K562 (cell line): ENCODE measurements at regions not wholly inside any gene's neighbourhood (a gene's known extent, or its start where the extent isn't known, plus 50 kb on each side); places are given as distances from the start of the nearest gene placed in this dataset.

ENCODE experiments used
- CBX1 ChIP-seq: sonication (generic); IDR thresholded peaks from 2 replicates; pipeline ENCODE4 v1.6.1; 2016; ENCODE audit warnings: antibody characterized with exemption, low read depth, mild to moderate bottlenecking
- ETV6 ChIP-seq, 3 experiments: fragments of 150-350 bp in 1 of 3; sonication (generic) in 1 of 3; formaldehyde crosslinking in 1 of 3; IDR thresholded peaks; 2 replicates each; pipeline versions ENCODE4 v1.6.1 to v1.8.0; 2014 to 2022; ENCODE audit warnings: borderline replicate concordance in 2 of 3, low read depth in 2 of 3, antibody characterized with exemption in 1 of 3, low read length in 1 of 3, mild to moderate bottlenecking in 1 of 3, missing genetic modification reagents in 1 of 3
- GABPA ChIP-seq: fragments of 200-800 bp; sonication (Bioruptor generic); conservative IDR thresholded peaks from 2 replicates; pipeline ENCODE4 v1.6.1; 2016; ENCODE audit warnings: low read depth, missing genetic modification characterization, missing compliant biosample characterization
- MAZ ChIP-seq, 2 experiments: fragments of 450-650 bp in 1 of 2; sonication (generic) in 1 of 2; formaldehyde crosslinking; IDR thresholded peaks in 1 of 2; conservative IDR thresholded peaks in 1 of 2; 2 replicates each; pipeline versions ENCODE4 v1.4.0 to v1.5.0; 2020; ENCODE audit warnings: mild to moderate bottlenecking in 1 of 2, missing genetic modification reagents in 1 of 2
- POLR2A ChIP-seq: fragments of 450-650 bp; conservative IDR thresholded peaks from 2 replicates; pipeline ENCODE4 v1.6.1; 2016
- PTBP1 ChIP-seq: fragments of 200-400 bp; formaldehyde crosslinking; IDR thresholded peaks from 2 replicates; pipeline ENCODE4 v1.6.1; 2017; ENCODE audit warnings: low read depth, low read length
- PTTG1 ChIP-seq: fragments of 450-650 bp; IDR thresholded peaks from 2 replicates; pipeline ENCODE4 v1.6.1; 2016; ENCODE audit warnings: low read depth, mild to moderate bottlenecking, missing genetic modification characterization, missing compliant biosample characterization
- RAD21 ChIP-seq, 2 experiments: fragments of 250-450 bp in 1 of 2; fragments of 450-650 bp in 1 of 2; sonication (Bioruptor Pico) in 1 of 2; formaldehyde crosslinking in 1 of 2; IDR thresholded peaks in 1 of 2; conservative IDR thresholded peaks in 1 of 2; 2 replicates each; pipeline versions ENCODE4 v1.4.0 to v1.8.0; 2020 to 2022; ENCODE audit warnings: mild to moderate bottlenecking in 2 of 2, moderate library complexity in 1 of 2
- SRF ChIP-seq, 2 experiments: fragments of 250-450, 450-650 bp in 1 of 2; sonication (Bioruptor Pico) in 1 of 2; sonication (generic) in 1 of 2; formaldehyde crosslinking; IDR thresholded peaks; 2 replicates each; pipeline versions ENCODE4 v1.5.0 to v1.5.1; 2020 to 2022; ENCODE audit warnings: mild to moderate bottlenecking in 1 of 2, missing genetic modification reagents in 1 of 2
- TRIM24 ChIP-seq, 2 experiments: fragments of 450-650 bp; IDR thresholded peaks; 2 replicates each; pipeline ENCODE4 v1.6.1; 2016
- ZKSCAN8 ChIP-seq: fragments of 200-800 bp; sonication (Bioruptor generic); IDR thresholded peaks from 2 replicates; pipeline ENCODE4 v1.6.1; 2016; ENCODE audit warnings: missing genetic modification characterization, missing compliant biosample characterization
- TF ChIP-seq, protein P1 (sequence below): sonication (generic); formaldehyde crosslinking; IDR thresholded peaks from 2 replicates; pipeline ENCODE4 v1.8.1; 2022; ENCODE audit warnings: missing genetic modification reagents
- TF ChIP-seq, protein P2 (sequence below): sonication (generic); formaldehyde crosslinking; IDR thresholded peaks from 2 replicates; pipeline ENCODE4 v1.8.0; 2022; ENCODE audit warnings: missing genetic modification reagents, mild to moderate bottlenecking, borderline replicate concordance

DNA sequence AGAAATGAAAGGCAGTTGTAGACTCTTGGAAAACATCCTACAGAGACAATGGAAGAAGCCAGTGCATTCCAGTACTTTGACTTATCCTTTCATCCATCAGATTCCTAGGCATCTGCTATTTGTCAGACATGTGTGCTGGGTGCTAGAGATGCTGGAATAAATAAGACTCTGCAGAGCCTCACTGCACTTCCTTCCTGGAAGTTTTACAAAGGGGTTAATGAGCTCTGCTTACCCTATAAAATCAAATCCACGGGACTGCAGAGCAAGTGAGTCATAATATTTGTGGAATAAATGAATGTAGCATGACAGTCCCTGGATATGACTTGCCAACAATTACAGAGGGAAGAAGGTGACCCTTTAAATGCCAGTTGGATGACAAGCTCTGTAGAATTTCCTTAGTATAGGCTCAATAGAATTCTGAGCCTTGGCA, 52.7 kb upstream of the NPAS2 start:
- TF ChIP-seq CBX1: no peak
- TF ChIP-seq ETV6 (IDR thresholded peaks at IDR 0.05; ENCODE audit: borderline replicate concordance in 1 of 2, low read depth in 2 of 2, low read length in 1 of 2): no peak
- no peak for TF ChIP-seq ETV6 (CRISPR knock-in tag; IDR thresholded peaks at IDR 0.05; ENCODE audit: borderline replicate concordance)
- TF ChIP-seq PTTG1 (tag): no peak
- TF ChIP-seq TRIM24 (IDR thresholded peaks at IDR 0.05): no peak
- no peak for TF ChIP-seq POLR2A
- no peak for TF ChIP-seq SRF (CRISPR knock-in tag; IDR thresholded peaks at IDR 0.05)
- no peak for TF ChIP-seq MAZ (CRISPR knock-in tag; conservative IDR thresholded peaks at IDR 0.05 in 1 of 2, IDR thresholded peaks at IDR 0.05 in 1 of 2)
- no peak for TF ChIP-seq ZKSCAN8 (CRISPR knock-in tag)
- TF ChIP-seq, protein P1, sequence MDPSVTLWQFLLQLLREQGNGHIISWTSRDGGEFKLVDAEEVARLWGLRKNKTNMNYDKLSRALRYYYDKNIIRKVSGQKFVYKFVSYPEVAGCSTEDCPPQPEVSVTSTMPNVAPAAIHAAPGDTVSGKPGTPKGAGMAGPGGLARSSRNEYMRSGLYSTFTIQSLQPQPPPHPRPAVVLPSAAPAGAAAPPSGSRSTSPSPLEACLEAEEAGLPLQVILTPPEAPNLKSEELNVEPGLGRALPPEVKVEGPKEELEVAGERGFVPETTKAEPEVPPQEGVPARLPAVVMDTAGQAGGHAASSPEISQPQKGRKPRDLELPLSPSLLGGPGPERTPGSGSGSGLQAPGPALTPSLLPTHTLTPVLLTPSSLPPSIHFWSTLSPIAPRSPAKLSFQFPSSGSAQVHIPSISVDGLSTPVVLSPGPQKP (CRISPR knock-in tag): no peak
- TF ChIP-seq, protein P2, sequence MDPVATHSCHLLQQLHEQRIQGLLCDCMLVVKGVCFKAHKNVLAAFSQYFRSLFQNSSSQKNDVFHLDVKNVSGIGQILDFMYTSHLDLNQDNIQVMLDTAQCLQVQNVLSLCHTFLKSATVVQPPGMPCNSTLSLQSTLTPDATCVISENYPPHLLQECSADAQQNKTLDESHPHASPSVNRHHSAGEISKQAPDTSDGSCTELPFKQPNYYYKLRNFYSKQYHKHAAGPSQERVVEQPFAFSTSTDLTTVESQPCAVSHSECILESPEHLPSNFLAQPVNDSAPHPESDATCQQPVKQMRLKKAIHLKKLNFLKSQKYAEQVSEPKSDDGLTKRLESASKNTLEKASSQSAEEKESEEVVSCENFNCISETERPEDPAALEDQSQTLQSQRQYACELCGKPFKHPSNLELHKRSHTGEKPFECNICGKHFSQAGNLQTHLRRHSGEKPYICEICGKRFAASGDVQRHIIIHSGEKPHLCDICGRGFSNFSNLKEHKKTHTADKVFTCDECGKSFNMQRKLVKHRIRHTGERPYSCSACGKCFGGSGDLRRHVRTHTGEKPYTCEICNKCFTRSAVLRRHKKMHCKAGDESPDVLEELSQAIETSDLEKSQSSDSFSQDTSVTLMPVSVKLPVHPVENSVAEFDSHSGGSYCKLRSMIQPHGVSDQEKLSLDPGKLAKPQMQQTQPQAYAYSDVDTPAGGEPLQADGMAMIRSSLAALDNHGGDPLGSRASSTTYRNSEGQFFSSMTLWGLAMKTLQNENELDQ (CRISPR knock-in tag): no peak
- no peak for TF ChIP-seq PTBP1
- TF ChIP-seq RAD21 (CRISPR knock-in tag; conservative IDR thresholded peaks at IDR 0.05 in 1 of 2, IDR thresholded peaks at IDR 0.05 in 1 of 2): no peak
- no peak for TF ChIP-seq GABPA (tag)
